PC-3 (cell line): ENCODE measurements at regions not wholly inside any gene's neighbourhood (a gene's known extent, or its start where the extent isn't known, plus 50 kb on each side); places are given as distances from the start of the nearest gene placed in this dataset.
"Not testable (repeated sequence)": the region's sequence is repeated elsewhere in the genome, so short reads cannot be mapped to it uniquely, and the experiment has no call there.

Experiments used
- EZH2 ChIP-seq: fragments of 300-600 bp; sonication (generic); IDR thresholded peaks from one replicate; pipeline ENCODE4 v1.6.1; 2017; ENCODE audit warnings: antibody characterized with exemption, mild to moderate bottlenecking, low read length; ENCODE audit not compliant: unreplicated experiment
- EZH2phosphoT487 ChIP-seq: fragments of 300-600 bp; sonication (generic); IDR thresholded peaks from 2 replicates; pipeline ENCODE4 v1.6.1; 2018; ENCODE audit warnings: mild to moderate bottlenecking, antibody characterized with exemption, low read length, borderline replicate concordance
- TF ChIP-seq, protein P1 (sequence below): fragments of 300-600 bp; sonication (generic); conservative IDR thresholded peaks from 2 replicates; pipeline ENCODE4 v1.5.1; 2017; ENCODE audit warnings: antibody characterized with exemption, low read depth, mild to moderate bottlenecking, low read length

- TF ChIP-seq, protein P1, sequence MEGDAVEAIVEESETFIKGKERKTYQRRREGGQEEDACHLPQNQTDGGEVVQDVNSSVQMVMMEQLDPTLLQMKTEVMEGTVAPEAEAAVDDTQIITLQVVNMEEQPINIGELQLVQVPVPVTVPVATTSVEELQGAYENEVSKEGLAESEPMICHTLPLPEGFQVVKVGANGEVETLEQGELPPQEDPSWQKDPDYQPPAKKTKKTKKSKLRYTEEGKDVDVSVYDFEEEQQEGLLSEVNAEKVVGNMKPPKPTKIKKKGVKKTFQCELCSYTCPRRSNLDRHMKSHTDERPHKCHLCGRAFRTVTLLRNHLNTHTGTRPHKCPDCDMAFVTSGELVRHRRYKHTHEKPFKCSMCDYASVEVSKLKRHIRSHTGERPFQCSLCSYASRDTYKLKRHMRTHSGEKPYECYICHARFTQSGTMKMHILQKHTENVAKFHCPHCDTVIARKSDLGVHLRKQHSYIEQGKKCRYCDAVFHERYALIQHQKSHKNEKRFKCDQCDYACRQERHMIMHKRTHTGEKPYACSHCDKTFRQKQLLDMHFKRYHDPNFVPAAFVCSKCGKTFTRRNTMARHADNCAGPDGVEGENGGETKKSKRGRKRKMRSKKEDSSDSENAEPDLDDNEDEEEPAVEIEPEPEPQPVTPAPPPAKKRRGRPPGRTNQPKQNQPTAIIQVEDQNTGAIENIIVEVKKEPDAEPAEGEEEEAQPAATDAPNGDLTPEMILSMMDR: not testable (repeated sequence)
- TF ChIP-seq EZH2phosphoT487, EZH2: not testable (repeated sequence)
These were observed 275.1 kb downstream of the CDK5RAP2 start for GRCh38 chr9:120304896-120305295.
